ENCODE measurements at regions not wholly inside any gene's neighbourhood (a gene's known extent, or its start where the extent isn't known, plus 50 kb on each side); places are given as distances from the start of the nearest gene placed in this dataset.

DNA sequence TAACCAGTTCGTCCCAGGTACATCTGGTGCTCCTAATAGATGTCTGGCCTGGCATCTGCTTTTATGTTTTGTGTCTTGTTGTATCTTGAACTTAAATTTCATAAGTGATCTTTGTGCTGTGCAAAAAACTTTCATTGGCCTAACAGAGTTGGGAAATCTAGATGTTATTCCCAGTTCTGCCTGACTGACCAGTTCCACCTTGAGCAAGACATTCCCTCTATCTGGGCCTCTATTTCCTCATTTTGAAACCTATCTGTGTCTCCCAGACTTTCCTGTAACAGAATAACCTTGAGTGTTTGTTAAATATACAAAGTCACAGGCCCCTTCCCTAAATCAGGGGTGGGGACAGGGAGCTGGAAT is 56.6 kb upstream of the EPCAM start:
- no peak for TF ChIP-seq POLR2A (IDR thresholded peaks at IDR 0.05)
- TF ChIP-seq, protein P1, sequence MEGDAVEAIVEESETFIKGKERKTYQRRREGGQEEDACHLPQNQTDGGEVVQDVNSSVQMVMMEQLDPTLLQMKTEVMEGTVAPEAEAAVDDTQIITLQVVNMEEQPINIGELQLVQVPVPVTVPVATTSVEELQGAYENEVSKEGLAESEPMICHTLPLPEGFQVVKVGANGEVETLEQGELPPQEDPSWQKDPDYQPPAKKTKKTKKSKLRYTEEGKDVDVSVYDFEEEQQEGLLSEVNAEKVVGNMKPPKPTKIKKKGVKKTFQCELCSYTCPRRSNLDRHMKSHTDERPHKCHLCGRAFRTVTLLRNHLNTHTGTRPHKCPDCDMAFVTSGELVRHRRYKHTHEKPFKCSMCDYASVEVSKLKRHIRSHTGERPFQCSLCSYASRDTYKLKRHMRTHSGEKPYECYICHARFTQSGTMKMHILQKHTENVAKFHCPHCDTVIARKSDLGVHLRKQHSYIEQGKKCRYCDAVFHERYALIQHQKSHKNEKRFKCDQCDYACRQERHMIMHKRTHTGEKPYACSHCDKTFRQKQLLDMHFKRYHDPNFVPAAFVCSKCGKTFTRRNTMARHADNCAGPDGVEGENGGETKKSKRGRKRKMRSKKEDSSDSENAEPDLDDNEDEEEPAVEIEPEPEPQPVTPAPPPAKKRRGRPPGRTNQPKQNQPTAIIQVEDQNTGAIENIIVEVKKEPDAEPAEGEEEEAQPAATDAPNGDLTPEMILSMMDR (IDR thresholded peaks at IDR 0.05) = no peak
